ENCODE measurements at regions not wholly inside any gene's neighbourhood (a gene's known extent, or its start where the extent isn't known, plus 50 kb on each side); places are given as distances from the start of the nearest gene placed in this dataset.

DNA sequence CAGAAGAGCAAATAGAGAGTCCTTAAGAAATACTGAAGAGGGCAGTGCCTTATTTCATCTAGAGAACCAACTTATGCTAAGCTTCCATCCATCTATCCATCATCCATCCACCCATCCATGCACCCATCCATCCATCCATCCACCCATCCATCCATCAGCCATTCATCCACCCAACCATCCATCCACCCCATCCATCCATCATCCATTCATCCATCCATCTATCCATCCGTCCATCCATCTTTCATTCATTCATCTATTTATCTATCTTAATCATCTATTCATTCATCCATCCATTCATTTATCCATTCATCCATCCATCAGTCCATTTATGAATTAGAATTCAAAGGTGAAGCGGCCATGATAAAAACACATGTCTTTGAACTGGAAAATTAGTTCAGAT is 171.5 kb upstream of the FMN2 start:
- Histone ChIP-seq H3K79me1 (ENCODE audit: low read depth in 1 of 2, low read length in 2 of 2) (no peaks in the 10 kb centered on the region), H4K91ac (ENCODE audit: insufficient read depth, low read depth, low read length) (no peak overlapping the region), H2BK5ac (ENCODE audit: low read depth, low read length, poor library complexity, severe bottlenecking) (no peak overlapping the region), H2AFZ (replicated peaks; ENCODE audit: low read length, poor library complexity) (no peak overlapping the region), H3K56ac (ENCODE audit: extremely low read depth, insufficient read depth, low read length) (no peak overlapping the region), H3K4ac (ENCODE audit: low read depth, low read length) (no peak overlapping the region), H3K9me3 (ENCODE audit: control insufficient read depth, insufficient read depth, low read length) (peaks cover 2% of the 10 kb centered on the region), H3K4me1 (ENCODE audit: control insufficient read depth, insufficient read depth, low read length) (no peaks in the 10 kb centered on the region), H2BK20ac (ENCODE audit: low read depth, low read length) (no peak overlapping the region), H2AK5ac (ENCODE audit: low read depth, low read length) (no peak overlapping the region), H3K18ac (ENCODE audit: low read depth, low read length) (no peak overlapping the region), H3K27me3 (ENCODE audit: control insufficient read depth, insufficient read depth, low read length) (no peaks in the 10 kb centered on the region), H3K36me3 (ENCODE audit: control insufficient read depth, insufficient read depth, low read length) (no peaks in the 10 kb centered on the region), H3K4me2 (ENCODE audit: low read depth, low read length) (no peak overlapping the region), H2BK120ac (ENCODE audit: low read depth, low read length) (no peak overlapping the region), H4K8ac (ENCODE audit: low read depth in 2 of 2, low read length in 2 of 2) (no peak overlapping the region), H4K5ac (ENCODE audit: low read depth, low read length) (no peak overlapping the region), H4K20me1 (ENCODE audit: insufficient read depth, low read length) (no peaks in the 10 kb centered on the region), H3K27ac (ENCODE audit: insufficient read depth, low read length) (no peak overlapping the region), H3K14ac (replicated peaks; ENCODE audit: low read depth, low read length) (no peak overlapping the region), H2AK9ac (replicated peaks; ENCODE audit: low read depth, low read length, poor library complexity) (no peak overlapping the region), H3K23ac (ENCODE audit: low read depth, low read length) (no peak overlapping the region), H3K9ac (ENCODE audit: low read depth, low read length) (no peak overlapping the region), H3K4me3 (ENCODE audit: insufficient read depth, low read depth, low read length) (no peak overlapping the region), H3K9me1 (ENCODE audit: insufficient read depth, low read length) (no peaks in the 10 kb centered on the region), H2BK15ac (ENCODE audit: low read depth, low read length) (no peak overlapping the region)
- CTCF ChIA-PET = no interaction called here
- 57 to 100% methylated on average over 1 of the region's 2 CpGs for WGBS, 2 experiments (ENCODE audit: extremely low coverage in 2 of 2, insufficient read length in 1 of 2)
- TF ChIP-seq CEBPB (IDR thresholded peaks at IDR 0.05; ENCODE audit: low read depth, low read length) (no peak), NFE2L2 (IDR thresholded peaks at IDR 0.05; ENCODE audit: low read depth, low read length) (no peak), RAD21 (IDR thresholded peaks at IDR 0.05; ENCODE audit: low read length) (no peak), MAZ (IDR thresholded peaks at IDR 0.05; ENCODE audit: borderline replicate concordance, low read depth, low read length) (no peak), MXI1 (IDR thresholded peaks at IDR 0.05; ENCODE audit: borderline replicate concordance, low read depth, low read length) (no peak), RCOR1 (IDR thresholded peaks at IDR 0.05; ENCODE audit: insufficient replicate concordance, low read length) (no peak), BHLHE40 (IDR thresholded peaks at IDR 0.05; ENCODE audit: low read depth, low read length) (no peak)
- intact Hi-C loops (cut with micrococcal nuclease) (no loop called here), dilution Hi-C loops (cut with HindIII; ENCODE audit: low sequenced_read_pairs, unreplicated experiment) (no loop called here), in situ Hi-C loops (cut with MboI; ENCODE audit: low sequenced_read_pairs) (no loop called here)
- no peak for DNase-seq
- no TSS peak for BruUV-seq (replicated peaks)
- POLR2A ChIA-PET (ENCODE audit: unreplicated experiment) = no interaction called here
- ATAC-seq (ENCODE audit: low read depth) = no peak

All from IMR-90 (cell line).